ENCODE measurements at regions not wholly inside any gene's neighbourhood (a gene's known extent, or its start where the extent isn't known, plus 50 kb on each side); places are given as distances from the start of the nearest gene placed in this dataset.
"Not testable (repeated sequence)": the region's sequence is repeated elsewhere in the genome, so short reads cannot be mapped to it uniquely, and the experiment has no call there.

DNA sequence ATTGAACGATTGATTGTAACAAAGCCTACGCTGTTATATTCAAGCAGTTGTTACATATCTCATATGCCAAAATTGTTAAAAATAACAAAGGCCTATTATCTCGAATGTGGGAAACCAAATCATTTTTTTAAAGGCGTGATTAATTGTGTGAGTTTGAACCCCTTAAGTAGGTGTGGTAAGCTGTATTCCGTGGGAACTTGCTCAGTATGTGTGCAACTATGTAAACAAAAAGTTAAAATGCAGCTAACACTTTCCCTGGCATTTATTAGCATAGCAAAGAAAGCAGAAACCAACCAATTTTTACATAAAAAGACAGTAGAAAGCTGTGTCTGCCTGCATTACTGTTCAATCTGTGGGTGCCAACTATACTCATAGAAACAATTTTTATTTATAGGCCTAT lies 166.0 kb upstream of the HAND2 start:
- DNase-seq, result no peak

DNA sequence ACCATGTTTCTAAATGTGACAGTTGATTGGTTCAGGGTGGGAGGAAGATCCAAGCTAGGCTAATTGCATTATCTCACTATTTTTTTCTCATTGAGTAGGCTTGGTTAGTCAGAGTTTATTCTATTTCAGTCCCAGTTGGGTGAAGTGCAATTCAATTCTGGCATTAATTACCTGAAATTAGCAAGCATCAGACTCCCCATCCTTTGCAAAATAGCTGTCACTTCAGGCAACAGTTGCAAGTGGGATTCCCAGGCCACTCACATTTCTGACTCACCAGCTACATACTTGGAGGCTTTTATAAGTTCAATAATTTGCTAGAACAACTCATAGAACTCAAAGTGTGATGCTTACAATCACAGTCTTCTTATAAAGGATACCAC lies 155.8 kb upstream of the HAND2 start:
- no peak for DNase-seq

DNA sequence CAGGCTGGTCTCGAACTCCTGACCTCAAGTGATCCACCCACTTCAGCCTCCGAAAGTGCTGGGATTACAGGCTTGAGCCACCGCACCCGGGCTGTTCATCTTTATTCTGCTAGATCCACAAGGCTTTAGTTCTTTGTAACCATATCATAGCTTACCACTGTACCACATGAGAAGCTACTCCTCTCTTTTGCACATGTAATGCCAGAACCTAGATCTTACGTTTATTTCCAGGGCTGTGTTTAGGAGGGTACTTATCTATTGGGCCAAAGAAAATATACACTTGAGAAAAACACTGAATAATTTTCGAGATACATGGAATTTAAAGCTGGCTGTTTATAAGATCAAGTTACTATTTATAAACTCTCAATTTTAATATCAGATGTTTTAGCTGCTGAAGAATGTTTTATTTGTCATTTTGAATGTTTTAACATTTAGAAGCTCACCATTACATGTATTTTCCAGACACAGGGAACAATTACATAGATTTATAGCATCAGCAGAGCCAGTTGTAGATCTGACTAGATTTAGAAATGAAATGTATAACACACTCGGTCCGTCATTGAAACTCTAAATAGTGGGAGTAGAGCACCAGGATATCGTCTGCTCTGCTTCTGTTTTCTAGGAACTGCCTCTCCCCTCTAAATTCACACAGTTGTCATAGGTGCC lies 155.3 kb upstream of the HAND2 start:
- DNase-seq, result no peak

DNA sequence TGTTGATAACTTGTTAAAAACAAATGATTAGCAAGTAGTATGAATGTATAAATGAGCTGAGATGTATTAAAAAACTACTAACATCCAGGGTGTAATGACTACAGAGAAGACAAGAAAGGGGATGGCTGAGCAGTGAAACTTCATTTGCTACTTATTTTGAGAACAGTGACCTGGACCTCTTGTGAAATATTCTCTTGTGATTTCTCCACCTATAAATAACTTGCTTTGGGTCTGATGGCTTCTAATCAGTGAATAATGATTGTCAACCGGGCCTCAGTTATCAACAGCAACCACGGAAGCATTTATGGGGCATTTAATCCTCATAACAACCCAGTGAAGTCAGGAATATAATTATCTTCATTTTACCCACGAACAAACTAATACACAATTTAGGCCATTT lies 154.2 kb upstream of the HAND2 start:
- no peak for DNase-seq

DNA sequence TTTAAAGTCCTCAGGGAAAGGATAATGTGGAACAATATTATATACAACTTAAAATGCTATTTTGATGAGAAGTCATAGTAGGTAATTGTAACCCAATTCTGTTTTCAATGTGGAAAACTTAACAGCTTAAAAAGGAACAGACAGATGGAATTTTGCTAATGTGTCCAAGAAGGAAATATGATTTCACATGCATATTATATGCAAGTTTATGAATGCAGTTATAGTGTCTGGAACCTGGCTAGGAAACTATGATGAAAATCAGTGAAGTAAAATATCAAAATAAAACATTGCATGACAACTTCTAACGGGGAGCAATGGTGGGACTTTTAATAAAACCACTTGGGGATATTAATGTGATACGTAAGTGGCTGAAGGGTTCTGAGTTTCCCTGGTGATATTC lies 152.6 kb upstream of the HAND2 start:
- DNase-seq, result no peak

DNA sequence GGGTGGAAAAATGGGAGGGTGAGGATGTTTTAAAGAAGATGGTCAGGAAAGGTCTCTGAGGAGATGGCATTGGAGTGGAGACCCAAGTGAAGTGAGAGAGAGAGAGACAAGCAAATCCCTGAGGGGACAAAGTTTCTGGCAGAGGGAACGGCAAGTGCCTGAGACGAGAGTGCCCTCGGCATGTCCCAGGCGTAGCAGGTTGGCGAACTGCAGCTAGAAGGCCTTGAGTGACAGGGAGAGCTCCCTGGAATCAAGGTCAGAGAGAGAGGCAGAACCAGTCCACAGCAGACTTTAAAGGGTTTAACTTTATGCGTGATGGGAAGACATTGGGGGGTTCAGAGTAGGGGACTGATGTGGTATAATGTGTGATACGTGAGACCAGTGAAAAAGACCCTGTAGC lies 150.2 kb upstream of the HAND2 start:
- DNase-seq, result no peak

DNA sequence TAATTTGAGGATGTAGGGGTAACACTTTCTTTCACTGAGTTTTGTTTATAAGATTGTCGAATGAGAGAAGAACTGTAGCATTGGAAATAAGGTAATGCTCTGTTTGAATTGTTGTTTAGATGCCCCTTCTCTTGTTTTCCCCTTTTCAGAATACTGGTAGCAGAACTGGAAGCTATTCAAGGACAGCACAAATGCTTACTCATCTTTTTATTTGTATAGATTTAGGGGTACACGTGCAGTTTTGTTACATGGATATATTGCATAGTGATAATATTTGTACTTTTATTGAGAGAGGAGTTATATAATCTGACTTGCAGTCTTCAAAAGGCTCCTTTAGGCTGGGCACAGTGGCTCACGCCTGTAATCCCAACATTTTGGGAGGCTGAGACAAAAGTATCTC lies 145.4 kb upstream of the HAND2 start:
- DNase-seq, result no peak

DNA sequence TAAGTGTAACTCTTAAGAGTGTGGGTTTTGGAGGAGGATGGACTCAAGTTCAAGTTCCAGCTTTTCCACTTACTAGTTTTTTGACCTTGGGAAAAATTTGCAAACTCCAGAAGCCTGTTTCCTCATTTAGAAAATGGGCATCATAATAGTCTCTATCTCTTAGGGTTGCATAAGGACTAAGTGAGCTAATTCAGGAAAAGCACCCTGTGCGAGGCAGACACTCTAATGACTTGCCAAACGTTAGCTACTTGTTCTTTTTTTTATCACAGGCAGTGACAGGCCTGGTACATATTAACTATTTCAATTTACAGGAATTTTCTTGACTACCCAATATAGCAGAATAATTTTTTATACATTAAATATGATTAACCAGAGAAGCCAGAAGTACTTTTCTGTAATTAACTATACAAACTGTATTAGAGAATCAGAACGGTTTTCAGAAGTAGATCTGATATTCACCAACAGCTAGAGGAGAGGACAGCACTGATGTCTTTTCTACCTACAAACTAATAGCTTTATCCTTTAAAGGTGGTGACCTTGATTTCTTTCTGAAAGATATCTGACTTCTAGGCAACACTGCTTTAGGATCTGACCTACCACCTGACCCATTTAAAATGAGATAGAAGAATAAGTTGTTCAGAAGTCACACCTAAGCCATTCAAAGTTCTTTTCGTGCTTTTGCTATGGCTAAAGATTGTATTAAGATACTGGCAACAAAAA lies 139.6 kb upstream of the HAND2 start:
- no peak for DNase-seq

DNA sequence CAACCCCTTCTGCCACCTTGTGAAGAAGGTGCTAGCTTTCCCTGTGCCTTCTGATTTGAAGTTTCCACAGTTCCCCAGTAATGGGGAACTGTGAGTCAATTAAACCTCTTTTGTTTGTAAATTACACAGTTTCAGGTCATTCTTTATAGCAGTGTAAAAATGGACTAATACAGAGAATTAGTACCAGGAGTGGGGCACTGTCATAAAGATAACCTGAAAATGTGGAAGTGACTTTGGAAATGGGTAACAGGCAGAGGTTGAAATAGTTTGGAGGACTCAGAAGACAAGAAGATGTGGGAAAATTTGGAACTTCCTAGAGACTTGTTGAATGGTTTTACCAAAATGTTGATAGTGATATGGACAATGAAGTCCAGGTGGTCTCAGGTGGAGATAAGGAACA lies 131.0 kb upstream of the HAND2 start:
- no peak for DNase-seq

DNA sequence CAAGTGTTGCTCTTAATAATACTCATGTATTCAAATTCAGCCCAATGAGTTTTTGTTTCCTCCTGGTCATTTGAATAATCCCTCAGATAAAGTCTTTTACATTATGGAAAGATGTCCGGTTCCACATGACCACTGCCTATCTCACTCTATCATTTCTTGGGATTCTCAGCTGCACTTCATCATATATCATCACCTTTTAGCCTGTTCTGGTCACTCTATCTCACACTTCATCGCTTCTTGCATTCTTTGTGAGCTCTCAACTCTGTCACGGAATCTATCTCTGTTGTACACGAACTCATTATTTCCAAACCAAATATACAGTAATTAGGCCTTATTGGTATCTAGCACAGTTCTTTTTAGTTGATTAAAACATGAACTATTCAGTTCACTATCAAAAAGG lies 126.9 kb upstream of the HAND2 start:
- no peak for DNase-seq

DNA sequence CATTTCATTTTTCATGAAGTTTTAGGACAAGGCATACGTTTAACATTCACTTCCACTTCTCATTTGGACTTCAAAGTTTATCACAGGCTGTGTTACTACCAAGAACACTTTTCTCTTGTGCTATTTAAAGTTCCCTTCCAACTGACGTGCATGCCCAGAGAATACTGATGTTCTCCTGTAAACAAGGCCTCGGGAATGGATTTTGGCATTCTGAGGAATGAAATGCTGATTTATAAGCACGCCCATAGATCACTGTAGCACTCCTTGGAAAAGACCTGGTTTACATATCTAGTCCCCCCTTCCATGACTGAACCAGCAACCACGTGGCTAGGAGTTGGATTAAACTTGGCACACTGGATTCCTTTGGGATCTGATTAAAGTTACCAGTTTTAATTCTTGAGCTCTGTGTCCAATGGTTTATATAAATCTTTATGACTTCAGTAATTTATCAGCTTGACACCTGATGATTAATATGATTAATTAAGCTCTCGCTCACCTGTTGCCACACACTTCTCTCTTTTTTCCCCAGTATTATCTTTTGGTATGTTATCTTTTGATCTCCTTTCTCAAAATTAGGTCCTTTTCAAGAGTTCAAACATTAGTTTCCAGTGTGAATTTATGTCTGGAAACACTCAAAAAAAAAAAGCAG lies 122.4 kb upstream of the HAND2 start:
- no peak for DNase-seq

DNA sequence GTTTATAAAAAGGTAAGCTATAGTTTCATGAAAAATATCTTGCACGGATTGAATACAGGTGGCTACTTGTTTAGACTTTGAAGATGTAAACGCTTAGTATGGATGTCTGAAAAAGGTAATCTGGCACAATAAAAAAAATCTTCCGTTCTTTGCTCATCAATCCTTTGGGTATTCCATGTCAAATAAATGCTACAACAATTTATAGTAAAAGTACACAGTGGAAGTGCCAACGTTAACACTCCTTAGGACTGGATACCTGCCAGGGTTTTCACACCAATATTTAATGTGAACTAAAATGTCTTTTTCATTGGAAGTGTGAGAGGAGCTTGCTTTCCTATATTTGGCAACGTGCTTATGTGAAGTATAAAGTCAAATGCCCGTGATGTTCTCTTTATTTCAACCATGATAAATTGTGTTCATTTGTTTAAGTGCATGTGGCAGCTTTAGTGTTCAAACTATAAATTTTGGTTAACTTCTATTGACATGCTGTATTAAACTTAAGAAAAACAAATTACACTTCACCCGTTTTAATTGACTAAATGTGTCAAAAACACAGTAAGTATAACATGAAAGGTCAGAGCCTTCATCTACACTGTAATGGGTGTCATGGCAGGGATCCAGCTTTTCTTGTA lies 121.7 kb upstream of the HAND2 start:
- no peak for DNase-seq

DNA sequence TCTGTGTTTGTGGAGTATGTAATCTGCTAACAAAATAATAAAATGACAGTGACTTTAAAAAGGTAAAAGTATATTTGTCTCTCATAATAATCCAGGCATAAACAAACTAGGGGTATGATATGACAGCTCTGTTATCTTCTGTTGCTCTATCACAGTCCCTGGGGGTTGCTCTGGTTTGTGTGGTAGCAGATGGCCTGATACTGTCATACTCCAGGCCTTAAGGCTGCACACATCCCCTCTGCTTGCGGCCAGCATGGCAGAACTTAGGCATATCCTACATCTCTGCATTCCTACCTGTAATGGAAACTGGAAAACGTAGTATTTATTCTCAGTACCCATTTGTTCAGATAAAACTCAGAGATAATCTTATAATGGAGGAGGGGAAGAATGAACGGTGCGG lies 117.9 kb upstream of the HAND2 start:
- no peak for DNase-seq

DNA sequence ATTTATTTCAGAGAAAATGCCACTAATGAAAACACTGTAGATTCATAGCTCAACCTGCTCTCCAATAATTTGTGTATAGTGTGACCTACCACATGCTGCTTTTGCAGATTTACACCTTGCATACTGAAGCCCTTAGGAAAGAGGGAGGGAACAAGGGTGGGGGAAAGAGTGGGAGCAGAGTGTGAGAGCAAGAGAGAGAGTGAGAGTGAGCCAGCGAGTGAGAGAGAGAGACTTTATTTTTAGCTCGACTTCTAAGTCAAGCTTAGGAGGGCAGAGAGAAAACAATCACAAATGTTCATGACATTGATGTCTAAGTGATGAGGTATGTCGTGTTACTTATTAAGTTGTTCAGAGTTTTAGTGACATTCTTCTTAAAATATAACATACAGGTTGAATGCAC lies 112.5 kb upstream of the HAND2 start:
- no peak for DNase-seq

DNA sequence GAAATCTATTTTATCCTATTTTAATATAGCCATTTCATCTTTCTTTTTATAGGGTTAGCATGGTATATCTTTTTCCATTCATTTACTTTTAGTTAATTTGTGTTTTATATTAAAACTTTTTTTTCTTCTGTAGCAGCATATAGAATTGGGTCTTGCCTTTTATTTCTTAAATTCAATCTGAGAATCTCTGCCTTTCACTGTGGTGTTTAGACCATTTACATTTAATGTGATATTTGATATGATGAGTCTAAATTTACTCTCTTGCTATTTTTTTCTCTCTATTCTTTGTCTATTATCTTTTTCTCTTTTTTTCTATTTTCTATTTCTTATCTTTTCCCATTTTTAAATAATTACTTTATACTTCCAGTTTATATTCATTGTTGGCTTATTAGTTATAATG lies 105.4 kb upstream of the HAND2 start:
- no peak for DNase-seq

DNA sequence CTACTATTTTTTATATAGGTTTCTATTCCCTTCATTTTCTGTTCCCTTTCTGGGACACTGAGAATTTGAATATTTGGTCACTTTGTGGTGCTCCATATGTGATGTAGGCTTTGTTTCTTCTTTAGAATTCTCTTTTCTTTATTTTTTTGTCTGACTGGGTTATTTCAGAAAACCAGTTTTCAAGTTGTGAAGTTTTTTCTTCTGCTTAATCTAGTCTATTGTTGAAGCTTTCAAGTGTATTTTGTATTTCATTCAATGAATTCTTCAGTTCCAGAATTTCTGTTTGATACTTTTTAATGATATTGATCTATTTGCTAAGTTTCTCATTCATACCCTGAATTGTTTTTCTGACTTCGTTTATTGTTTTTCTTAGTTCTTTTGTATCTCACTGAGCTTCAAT lies 96.2 kb upstream of the HAND2 start:
- no peak for DNase-seq

DNA sequence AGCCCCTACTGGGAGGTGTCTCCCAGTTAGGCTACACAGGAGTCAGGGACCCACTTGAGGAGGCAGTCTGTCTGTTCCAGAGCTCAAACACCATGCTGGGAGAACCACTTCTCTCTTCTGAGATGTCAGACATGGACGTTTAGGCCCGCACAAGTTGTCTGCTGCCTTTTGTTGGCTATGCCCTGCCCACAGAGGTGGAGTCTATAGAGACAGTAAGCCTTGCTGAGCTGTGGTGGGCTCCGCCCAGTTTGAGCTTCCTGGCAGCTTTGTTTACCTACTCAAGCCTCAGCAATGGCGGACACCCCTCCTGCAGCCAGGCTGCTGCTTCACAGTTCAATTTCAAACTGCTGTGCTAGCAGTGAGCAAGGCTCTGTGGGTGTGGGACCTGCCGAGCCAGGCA lies 88.6 kb upstream of the HAND2 start:
- DNase-seq, result not testable (repeated sequence)

DNA sequence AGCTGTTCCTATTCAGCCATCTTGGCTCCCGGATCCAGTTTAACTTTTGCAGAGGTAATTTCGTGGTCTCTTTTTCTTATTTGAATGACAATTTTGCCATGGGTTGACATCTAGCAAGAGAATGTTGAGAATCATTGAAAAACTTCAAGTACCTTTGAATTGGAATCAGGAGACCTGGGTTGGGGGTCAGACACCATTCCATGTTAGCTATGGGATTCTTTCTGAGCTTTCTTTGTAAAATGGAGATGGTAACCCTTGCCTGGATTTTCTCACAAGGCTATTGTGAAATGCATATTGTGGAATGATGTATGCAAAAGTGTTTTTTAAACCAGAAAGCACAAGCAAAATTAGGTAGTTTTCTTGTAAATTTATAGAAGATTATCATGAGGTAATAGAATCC lies 79.1 kb upstream of the HAND2 start:
- DNase-seq, result no peak

DNA sequence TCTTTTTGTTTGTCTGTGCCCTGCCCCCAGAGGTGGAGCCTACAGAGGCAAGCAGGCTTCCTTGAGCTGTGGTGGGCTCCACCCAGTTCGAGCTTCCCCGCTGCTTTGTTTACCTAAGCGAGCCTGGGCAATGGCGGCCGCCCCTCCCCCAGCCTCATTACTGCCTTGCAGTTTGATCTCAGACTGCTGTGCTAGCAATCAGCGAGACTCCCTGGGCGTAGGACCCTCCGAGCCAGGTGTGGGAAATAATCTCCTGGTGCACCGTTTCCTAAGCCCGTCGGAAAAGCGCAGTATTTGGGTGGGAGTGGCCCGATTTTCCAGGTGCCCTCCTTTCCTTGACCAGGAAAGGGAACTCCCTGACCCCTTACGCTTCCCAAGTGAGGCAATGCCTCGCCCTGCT lies 78.6 kb upstream of the HAND2 start:
- not testable (repeated sequence) for DNase-seq

DNA sequence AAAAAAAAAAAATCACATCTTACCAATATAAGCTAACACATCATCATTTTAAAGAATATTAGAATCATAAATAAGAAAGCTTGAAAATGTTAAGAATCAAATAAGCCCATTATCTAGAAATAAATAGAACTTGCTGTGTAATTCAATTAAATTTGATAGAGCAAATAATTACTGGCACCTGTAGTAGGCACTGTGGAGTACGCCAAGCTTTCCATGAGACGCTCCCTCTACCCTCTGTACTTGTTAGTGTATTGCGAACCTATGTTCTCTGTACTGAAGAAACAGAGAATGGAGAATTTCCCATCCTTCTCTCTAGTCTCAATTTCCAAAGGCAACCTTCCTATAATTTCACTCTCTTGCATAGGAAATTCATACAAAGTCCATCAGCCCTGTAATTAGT lies 61.7 kb upstream of the HAND2 start:
- no peak for DNase-seq

DNA sequence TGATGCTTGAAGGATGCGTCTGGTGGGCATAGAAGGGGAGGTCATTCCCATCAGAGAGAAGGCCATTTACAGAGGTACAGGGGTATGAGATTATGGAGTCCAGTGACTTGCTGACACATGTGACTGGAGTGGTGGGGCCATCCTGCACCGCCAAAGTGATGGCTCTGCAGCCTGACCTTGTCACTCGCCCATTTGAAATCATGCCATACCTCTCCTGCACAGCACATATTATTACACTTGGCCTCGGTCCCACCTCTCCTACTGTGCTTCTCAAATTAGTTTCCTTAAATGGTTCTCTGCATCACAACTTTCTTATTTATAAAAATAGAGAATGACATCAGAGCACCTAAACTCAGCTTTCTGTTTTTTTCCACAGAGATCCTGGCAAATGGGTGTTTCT lies 60.7 kb upstream of the HAND2 start:
- no peak for DNase-seq

DNA sequence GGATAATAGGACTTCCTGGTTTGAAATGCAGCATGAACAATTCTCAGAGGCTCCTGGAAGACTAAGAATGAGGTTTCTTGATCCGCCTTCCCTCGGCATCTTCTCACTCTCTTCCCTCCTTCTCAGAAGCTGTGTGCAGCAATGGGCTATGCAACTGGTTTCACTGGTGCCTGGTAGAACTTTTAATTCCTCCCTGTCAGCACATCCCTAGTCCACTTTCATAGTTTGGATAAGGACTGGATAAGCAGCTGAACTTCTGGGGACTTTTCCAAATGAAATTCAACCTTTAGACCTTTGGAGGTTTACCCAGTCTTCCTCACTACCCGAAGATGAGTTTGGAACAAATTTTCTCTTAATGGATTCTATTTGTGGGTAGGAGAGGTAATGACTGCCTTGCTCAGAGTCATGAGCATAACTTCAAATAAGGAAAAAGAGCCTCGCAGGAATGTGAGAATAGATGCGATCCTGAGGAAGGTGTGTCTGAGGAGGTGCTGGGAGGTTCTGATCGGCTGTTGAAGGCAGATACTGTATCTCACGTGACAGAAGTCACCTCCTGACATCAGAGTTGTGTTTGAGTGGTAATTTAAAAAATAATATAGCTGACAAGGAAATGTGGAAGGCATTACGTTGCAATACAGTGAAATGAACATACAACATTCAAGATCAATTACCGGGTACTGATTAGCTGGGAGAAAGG lies 56.0 kb upstream of the HAND2 start:
- DNase-seq, result no peak

DNA sequence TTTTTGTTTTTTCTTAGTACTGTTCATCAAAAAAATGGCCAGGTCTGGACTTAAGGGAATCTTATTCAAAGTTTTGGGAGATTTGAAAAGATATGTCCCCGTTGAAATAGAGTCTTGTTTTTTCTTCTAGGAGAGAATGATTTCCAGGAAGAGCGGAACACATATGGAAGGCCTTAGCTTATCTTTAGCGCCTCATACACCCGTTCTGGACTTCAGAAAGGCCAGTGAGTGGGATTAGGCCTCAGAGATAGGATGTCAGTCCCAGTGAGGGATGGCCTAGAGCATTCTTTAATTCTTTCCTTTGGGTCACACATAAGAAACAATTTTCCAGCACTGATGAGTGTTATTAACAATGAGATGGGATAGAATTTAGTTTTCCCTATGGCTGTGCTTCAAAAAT lies 54.5 kb upstream of the HAND2 start:
- no peak for DNase-seq

Data from T1000 (cell line).